Peyer's patch (tissue), 4 donors: ENCODE measurements at regions not wholly inside any gene's neighbourhood (a gene's known extent, or its start where the extent isn't known, plus 50 kb on each side); places are given as distances from the start of the nearest gene placed in this dataset.

ENCODE experiments used
- DNase-seq, 3 donors: peaks; one replicate each; pipeline ENCODE4 v3.0.0-alpha.2; 2017 to 2019
- H3K27ac ChIP-seq, 4 donors: fragments of 200-600 bp; sonication (generic); one replicate each; pipeline ENCODE4 v1.5.1; 2016 to 2019
- H3K27me3 ChIP-seq, 2 donors: fragments of 200-600 bp; sonication (generic); one replicate each; pipeline ENCODE4 v1.5.1; 2019
- H3K36me3 ChIP-seq, 3 donors: fragments of 200-600 bp; sonication (generic); one replicate each; pipeline ENCODE4 v1.5.1; 2016 to 2019
- H3K4me1 ChIP-seq, 4 donors: fragments of 200-600 bp; sonication (generic); one replicate each; pipeline ENCODE4 v1.5.1; 2016 to 2019
- H3K4me3 ChIP-seq, 4 donors: fragments of 200-600 bp; sonication (generic); 1 replicate in 3 of 4; 2 replicates in 1 of 4; pipeline ENCODE4 v1.5.1; 2016 to 2019; ENCODE audit warnings: mild to moderate bottlenecking in 1 of 4
- H3K9me3 ChIP-seq, 4 donors: fragments of 200-600 bp; sonication (generic); one replicate each; pipeline ENCODE4 v1.5.1; 2016 to 2019; ENCODE audit warnings: mild to moderate bottlenecking in 1 of 4
- CTCF ChIP-seq, 6 experiments: fragments of 450-650 bp in 4 of 6; fragments of 200-600 bp in 2 of 6; sonication (generic) in 1 of 6; IDR thresholded peaks; one replicate each; pipeline ENCODE4 v1.5.1; 2017 to 2019; ENCODE audit warnings: antibody characterized with exemption in 6 of 6, mild to moderate bottlenecking in 3 of 6, moderate library complexity in 1 of 6
- POLR2A ChIP-seq, 2 donors: fragments of 450-650 bp; IDR thresholded peaks; one replicate each; pipeline ENCODE4 v1.5.1; 2017; ENCODE audit warnings: antibody characterized with exemption in 2 of 2, mild to moderate bottlenecking in 2 of 2, moderate library complexity in 2 of 2

GRCh38 chr17:77742579-77742978 is 215.9 kb upstream of the TNRC6C start:
- H3K9me3 ChIP-seq: peaks cover 0 to 7% (median 0%) of the 10 kb centered on the region in 4 donors
- TF ChIP-seq CTCF (IDR thresholded peaks at IDR 0.05) (no peak), POLR2A (IDR thresholded peaks at IDR 0.05) (no peak)
- no peaks in the 10 kb centered on the region for H3K27me3 ChIP-seq

DNA sequence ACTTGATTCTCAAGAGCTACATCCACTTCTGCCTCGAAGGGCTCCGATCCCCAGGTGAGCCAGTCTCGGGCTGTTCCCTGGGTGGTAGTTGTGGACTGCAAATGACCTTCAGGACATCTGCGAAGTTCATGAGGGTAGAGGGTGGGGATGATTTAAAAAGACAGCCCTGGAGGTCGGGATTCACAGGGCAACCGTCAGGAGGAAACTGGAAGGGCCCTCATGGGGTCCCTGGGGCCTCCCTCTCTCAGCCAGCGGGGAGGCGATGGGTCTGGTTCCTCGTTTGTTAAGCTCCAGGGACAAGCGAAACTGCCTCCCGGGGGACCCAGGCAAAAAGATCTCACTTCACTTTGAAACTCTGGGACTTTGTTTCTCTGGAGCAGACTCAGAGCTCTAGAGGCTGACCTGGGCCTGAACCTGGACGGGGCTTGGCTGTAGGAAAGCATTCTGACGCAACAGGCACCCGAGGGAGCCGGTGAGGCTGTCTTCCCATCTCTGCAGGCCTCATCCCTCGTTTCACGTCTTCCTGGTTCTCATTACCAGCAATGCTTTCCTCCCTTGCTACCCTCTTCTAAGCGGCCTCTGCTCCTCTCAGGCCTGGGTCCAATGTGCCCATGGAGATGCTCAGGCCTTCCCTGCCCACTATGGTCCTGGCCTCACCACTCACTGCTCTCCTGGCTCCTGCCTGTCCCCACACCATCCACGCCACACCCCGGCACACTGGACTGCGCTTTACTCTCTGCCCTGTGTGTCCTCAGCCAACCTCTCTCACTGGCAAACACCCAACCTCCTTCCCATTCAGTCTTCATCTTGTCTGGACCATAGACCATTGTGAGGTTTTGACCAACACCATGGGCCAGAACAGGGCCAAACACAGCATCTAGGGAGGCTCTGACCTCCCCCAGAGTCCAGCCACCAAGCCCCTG is 214.2 kb upstream of the TNRC6C start:
- Histone ChIP-seq H3K27me3 (no peaks in the 10 kb centered on the region), H3K27ac (no peak overlapping the region), H3K4me1 (no peaks in the 10 kb centered on the region), H3K9me3 (peaks cover 0 to 7% (median 0%) of the 10 kb centered on the region in 4 donors), H3K36me3 (no peaks in the 10 kb centered on the region), H3K4me3 (no peak overlapping the region)
- DNase-seq: no peak
- no peak for TF ChIP-seq CTCF (IDR thresholded peaks at IDR 0.05)

More at GRCh38 chr17:77742579-77742978, 215.9 kb upstream of the TNRC6C start:
- Histone ChIP-seq H3K36me3 (no peaks in the 10 kb centered on the region), H3K27ac (no peak overlapping the region), H3K4me1 (no peaks in the 10 kb centered on the region), H3K4me3 (no peak overlapping the region)
- DNase-seq: no peak

GRCh38 chr17:77745702-77746101 is 212.8 kb upstream of the TNRC6C start:
- H3K4me1 ChIP-seq: no peaks in the 10 kb centered on the region
- DNase-seq: no peak
- peaks cover 0 to 7% (median 0%) of the 10 kb centered on the region in 4 donors for H3K9me3 ChIP-seq

DNA sequence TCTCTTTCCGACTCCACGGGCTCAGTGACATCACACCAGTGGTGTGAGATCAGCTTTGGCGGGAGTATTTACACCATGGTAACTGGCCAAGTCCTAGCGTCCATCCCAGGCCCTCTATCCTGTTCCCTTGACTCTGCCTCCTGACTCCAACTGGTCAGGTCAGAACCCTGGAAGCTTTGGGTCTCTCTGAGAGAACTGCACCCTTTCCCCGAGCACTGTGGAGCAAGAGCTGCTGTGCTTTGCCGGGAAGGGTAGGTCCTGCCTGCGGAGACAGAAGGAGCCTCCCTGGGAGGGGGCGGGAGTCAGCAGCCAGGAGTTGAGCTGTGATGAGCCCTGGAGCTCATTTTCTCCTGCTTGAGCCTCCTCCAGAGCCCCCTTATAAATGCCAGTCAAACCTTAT is 212.1 kb upstream of the TNRC6C start:
- H3K36me3 ChIP-seq: no peaks in the 10 kb centered on the region
- H3K4me3 ChIP-seq: no peak overlapping the region
- TF ChIP-seq POLR2A (IDR thresholded peaks at IDR 0.05): no peak
- TF ChIP-seq CTCF (IDR thresholded peaks at IDR 0.05): no peak
- H3K9me3 ChIP-seq: peaks cover 0 to 3% (median 0%) of the 10 kb centered on the region in 4 donors
- no peaks in the 10 kb centered on the region for H3K4me1 ChIP-seq
- H3K27ac ChIP-seq: no peak overlapping the region
- DNase-seq: peak in 1 of 3 donors; percentile 16
- no peaks in the 10 kb centered on the region for H3K27me3 ChIP-seq

More at GRCh38 chr17:77745702-77746101, 212.8 kb upstream of the TNRC6C start:
- no peak overlapping the region for H3K27ac ChIP-seq
- no peak overlapping the region for H3K4me3 ChIP-seq
- H3K27me3 ChIP-seq: no peaks in the 10 kb centered on the region
- no peak for TF ChIP-seq CTCF (IDR thresholded peaks at IDR 0.05)
- TF ChIP-seq POLR2A (IDR thresholded peaks at IDR 0.05): no peak
- H3K36me3 ChIP-seq: no peaks in the 10 kb centered on the region

GRCh38 chr17:77746896-77747554 is 211.5 kb upstream of the TNRC6C start:
- no peaks in the 10 kb centered on the region for H3K27me3 ChIP-seq
- DNase-seq: peak in 1 of 3 donors; percentile 10
- H3K4me3 ChIP-seq: no peak overlapping the region
- no peaks in the 10 kb centered on the region for H3K4me1 ChIP-seq
- H3K9me3 ChIP-seq: no peaks in the 10 kb centered on the region
- TF ChIP-seq CTCF (IDR thresholded peaks at IDR 0.05) (no peak), POLR2A (IDR thresholded peaks at IDR 0.05) (no peak)
- H3K36me3 ChIP-seq: no peaks in the 10 kb centered on the region
- H3K27ac ChIP-seq: no peak overlapping the region
